Transverse colon (tissue), 4 donors: ENCODE measurements at regions not wholly inside any gene's neighbourhood (a gene's known extent, or its start where the extent isn't known, plus 50 kb on each side); places are given as distances from the start of the nearest gene placed in this dataset.

Experiments
- DNase-seq: peaks from one replicate; pipeline ENCODE4 v3.0.0-alpha.2; 2019
- H3K27ac ChIP-seq, 4 donors: fragments of 200-600 bp; sonication (generic); 2 replicates each; pipeline ENCODE4 v1.5.1; 2016 to 2018; ENCODE audit warnings: inconsistent platforms in 4 of 4
- H3K27me3 ChIP-seq: fragments of 200-600 bp; sonication (generic); 2 replicates; pipeline ENCODE4 v1.5.1; 2017; ENCODE audit warnings: inconsistent platforms
- H3K36me3 ChIP-seq, 4 donors: fragments of 200-600 bp; sonication (generic); 2 replicates each; pipeline ENCODE4 v1.5.1; 2017 to 2019; ENCODE audit warnings: inconsistent platforms in 4 of 4
- H3K4me1 ChIP-seq, 4 donors: fragments of 200-600 bp; sonication (generic); 2 replicates each; pipeline ENCODE4 v1.5.1; 2017 to 2020; ENCODE audit warnings: inconsistent platforms in 4 of 4
- H3K4me3 ChIP-seq, 4 donors: fragments of 200-600 bp; sonication (generic); 1 replicate in 1 of 4; 2 replicates in 3 of 4; pipeline versions ENCODE4 v1.5.1 to v1.6.1; 2017 to 2019; ENCODE audit warnings: inconsistent platforms in 4 of 4
- H3K9me3 ChIP-seq, 2 donors: fragments of 200-600 bp; sonication (generic); 2 replicates each; pipeline ENCODE4 v1.5.1; 2017 to 2019; ENCODE audit warnings: inconsistent platforms in 2 of 2
- EP300 ChIP-seq: sonication (generic); formaldehyde crosslinking; IDR thresholded peaks from one replicate; pipeline ENCODE4 v1.6.1; 2017; ENCODE audit warnings: antibody characterized with exemption, low read depth
- POLR2A ChIP-seq: fragments of 450-650 bp; IDR thresholded peaks from one replicate; pipeline ENCODE4 v1.6.1; 2016; ENCODE audit warnings: antibody characterized with exemption, mild to moderate bottlenecking, moderate library complexity
- POLR2AphosphoS5 ChIP-seq, 3 donors: sonication (generic); formaldehyde crosslinking; IDR thresholded peaks; one replicate each; pipeline ENCODE4 v1.6.1; 2016; ENCODE audit warnings: antibody characterized with exemption in 3 of 3
- WGBS, 2 donors: methylation state at CpG; one replicate each; pipeline ENCODE4 v1.1.5; 2018; ENCODE audit warnings: low coverage in 1 of 2; 5-methylcytosine and 5-hydroxymethylcytosine counted together
- in situ Hi-C, 4 donors: fragments of 200-750 bp; cut with MboI; loops; one replicate each; pipeline versions ENCODE4 v1.15.0 to v1.15.1; 2017; ENCODE audit warnings: low sequenced_read_pairs in 3 of 4, low pct_ligation_motif_present in 1 of 4, low pct_unique_long_range_greater_than_20kb in 1 of 4
- intact Hi-C: fragments of 100-400 bp; cut with DNase I; formaldehyde crosslinking; loops from one replicate; pipeline ENCODE4 v1.15.1; 2023; ENCODE audit warnings: low total_unique reads
- TF ChIP-seq, protein P1 (sequence below), 5 experiments: fragments of 200-600 bp in 3 of 5; fragments of 450-650 bp in 2 of 5; sonication (generic) in 3 of 5; IDR thresholded peaks; 1 replicate in 2 of 5; 2 replicates in 3 of 5; pipeline ENCODE4 v1.5.1; 2016 to 2017; ENCODE audit warnings: antibody characterized with exemption in 5 of 5, inconsistent platforms in 3 of 5, mild to moderate bottlenecking in 2 of 5, moderate library complexity in 1 of 5

DNA sequence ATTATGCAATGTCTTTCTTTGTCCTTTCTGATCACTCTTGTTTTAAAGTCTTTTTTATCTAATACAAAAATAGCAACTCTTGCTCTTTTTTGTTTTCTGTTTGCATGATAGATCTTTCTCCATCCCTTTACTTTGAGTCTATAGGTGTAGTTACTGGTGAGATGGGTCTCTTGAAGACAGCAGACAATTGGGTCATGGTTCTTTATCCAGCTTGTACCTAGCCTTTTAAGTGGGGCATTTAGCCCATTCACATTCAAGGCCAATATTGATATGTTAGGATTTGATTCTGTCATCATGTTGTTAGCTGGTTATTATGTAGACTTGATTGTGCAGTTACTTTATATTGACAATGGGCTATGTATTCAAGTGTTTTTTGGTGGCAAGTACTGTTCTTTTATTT lies 245.9 kb upstream of the TARS1 start:
- in situ Hi-C loops = no loop called here
- Histone ChIP-seq H3K36me3 (no peaks in the 10 kb centered on the region), H3K27me3 (no peaks in the 10 kb centered on the region), H3K9me3 (no peaks in the 10 kb centered on the region), H3K27ac (no peak overlapping the region), H3K4me3 (no peak overlapping the region), H3K4me1 (no peaks in the 10 kb centered on the region)
- no peak for DNase-seq
- TF ChIP-seq POLR2AphosphoS5 (IDR thresholded peaks at IDR 0.05) (no peak), POLR2A (no peak), EP300 (no peak)
- TF ChIP-seq, protein P1, sequence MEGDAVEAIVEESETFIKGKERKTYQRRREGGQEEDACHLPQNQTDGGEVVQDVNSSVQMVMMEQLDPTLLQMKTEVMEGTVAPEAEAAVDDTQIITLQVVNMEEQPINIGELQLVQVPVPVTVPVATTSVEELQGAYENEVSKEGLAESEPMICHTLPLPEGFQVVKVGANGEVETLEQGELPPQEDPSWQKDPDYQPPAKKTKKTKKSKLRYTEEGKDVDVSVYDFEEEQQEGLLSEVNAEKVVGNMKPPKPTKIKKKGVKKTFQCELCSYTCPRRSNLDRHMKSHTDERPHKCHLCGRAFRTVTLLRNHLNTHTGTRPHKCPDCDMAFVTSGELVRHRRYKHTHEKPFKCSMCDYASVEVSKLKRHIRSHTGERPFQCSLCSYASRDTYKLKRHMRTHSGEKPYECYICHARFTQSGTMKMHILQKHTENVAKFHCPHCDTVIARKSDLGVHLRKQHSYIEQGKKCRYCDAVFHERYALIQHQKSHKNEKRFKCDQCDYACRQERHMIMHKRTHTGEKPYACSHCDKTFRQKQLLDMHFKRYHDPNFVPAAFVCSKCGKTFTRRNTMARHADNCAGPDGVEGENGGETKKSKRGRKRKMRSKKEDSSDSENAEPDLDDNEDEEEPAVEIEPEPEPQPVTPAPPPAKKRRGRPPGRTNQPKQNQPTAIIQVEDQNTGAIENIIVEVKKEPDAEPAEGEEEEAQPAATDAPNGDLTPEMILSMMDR (IDR thresholded peaks at IDR 0.05) = no peak
- intact Hi-C loops = no loop called here

GRCh38 chr5:33195431-33196165 lies 245.2 kb upstream of the TARS1 start:
- Histone ChIP-seq H3K27ac (no peak overlapping the region), H3K27me3 (no peaks in the 10 kb centered on the region), H3K36me3 (no peaks in the 10 kb centered on the region), H3K9me3 (no peaks in the 10 kb centered on the region), H3K4me3 (no peak overlapping the region), H3K4me1 (no peaks in the 10 kb centered on the region)
- intact Hi-C loops = no loop called here
- whole genome bisulfite sequencing, 2 donors = 55 to 59% methylated on average over 3 of the region's 3 CpGs
- TF ChIP-seq POLR2A = no peak
- TF ChIP-seq, protein P1 (IDR thresholded peaks at IDR 0.05) = no peak
- in situ Hi-C loops = no loop called here
- DNase-seq = no peak

GRCh38 chr5:33198836-33199235 lies 241.9 kb upstream of the TARS1 start:
- Histone ChIP-seq H3K4me3 (no peak overlapping the region), H3K4me1 (no peaks in the 10 kb centered on the region), H3K9me3 (no peaks in the 10 kb centered on the region), H3K36me3 (no peaks in the 10 kb centered on the region), H3K27me3 (no peaks in the 10 kb centered on the region), H3K27ac (no peak overlapping the region)
- no peak for DNase-seq
- no peak for TF ChIP-seq EP300
- TF ChIP-seq POLR2AphosphoS5 (IDR thresholded peaks at IDR 0.05) = no peak
- TF ChIP-seq, protein P1 (IDR thresholded peaks at IDR 0.05) = no peak
- TF ChIP-seq POLR2A = no peak
- in situ Hi-C loops (no loop called here), intact Hi-C loops (no loop called here)
- 82 to 88% methylated on average over 4 of the region's 4 CpGs for WGBS, 2 donors

DNA sequence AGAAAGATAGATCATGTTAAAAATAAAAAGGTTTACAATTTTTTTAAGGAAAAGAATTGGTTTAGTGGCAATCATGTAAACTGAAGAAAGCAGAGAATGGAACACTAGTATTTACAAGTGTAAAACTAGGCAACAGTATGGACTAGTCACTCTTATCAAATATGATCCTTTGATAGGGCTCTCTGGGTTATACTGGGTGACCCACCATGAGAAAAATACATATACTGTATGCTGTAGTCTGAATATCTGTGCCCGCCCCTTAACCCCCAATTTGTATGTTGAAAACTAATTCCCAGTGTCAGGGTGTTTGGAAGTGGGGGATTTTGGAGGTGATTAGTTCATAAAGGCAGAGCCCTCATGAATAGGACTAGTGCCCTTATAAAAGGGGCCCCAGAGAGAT lies 236.8 kb upstream of the TARS1 start:
- H3K9me3 ChIP-seq = no peaks in the 10 kb centered on the region
- peaks cover 0 to 17% (median 10%) of the 10 kb centered on the region in 4 donors for H3K4me1 ChIP-seq
- intact Hi-C loops = no loop called here
- H3K27me3 ChIP-seq = no peaks in the 10 kb centered on the region
- TF ChIP-seq POLR2AphosphoS5 (IDR thresholded peaks at IDR 0.05) = no peak
- TF ChIP-seq POLR2A = no peak
- TF ChIP-seq EP300 = no peak
- TF ChIP-seq, protein P1 (IDR thresholded peaks at IDR 0.05) = no peak
- in situ Hi-C loops = no loop called here
- no peak overlapping the region for H3K27ac ChIP-seq
- no peaks in the 10 kb centered on the region for H3K36me3 ChIP-seq
- no peak overlapping the region for H3K4me3 ChIP-seq
- 93% methylated on average over 1 of the region's 1 CpG; no CpG with 5 or more reads in 1 of the 2 donors for WGBS, 2 donors
- no peak for DNase-seq
